ENCODE measurements at regions not wholly inside any gene's neighbourhood (a gene's known extent, or its start where the extent isn't known, plus 50 kb on each side); places are given as distances from the start of the nearest gene placed in this dataset.

GRCh38 chr16:86002178-86002900 lies 103.4 kb downstream of the IRF8 start:
- no peak for DNase-seq (ENCODE audit: low read depth)
- no peak overlapping the region for H3K4me3 ChIP-seq (ENCODE audit: low read length)
- TF ChIP-seq CTCF (conservative IDR thresholded peaks at IDR 0.05; ENCODE audit: low read length) = no peak

GRCh38 chr16:86007524-86007923 lies 108.6 kb downstream of the IRF8 start:
- no peak for DNase-seq (ENCODE audit: low read depth)

GRCh38 chr16:86010680-86011141 lies 111.7 kb downstream of the IRF8 start:
- TF ChIP-seq CTCF (conservative IDR thresholded peaks at IDR 0.05; ENCODE audit: low read length) = no peak
- no peak overlapping the region for H3K4me3 ChIP-seq (ENCODE audit: low read length)
- DNase-seq (ENCODE audit: low read depth) = no peak

More at GRCh38 chr16:86007524-86007923, 108.6 kb downstream of the IRF8 start:
- TF ChIP-seq CTCF (conservative IDR thresholded peaks at IDR 0.05; ENCODE audit: low read length) = no peak
- no peak overlapping the region for H3K4me3 ChIP-seq (ENCODE audit: low read length)

- DNase-seq (ENCODE audit: low read depth) = no peak
- no peak overlapping the region for H3K4me3 ChIP-seq (ENCODE audit: low read length)
- no peak for TF ChIP-seq CTCF (conservative IDR thresholded peaks at IDR 0.05; ENCODE audit: low read length)
Measured at GRCh38 chr16:86011532-86011931, 112.6 kb downstream of the IRF8 start.

GRCh38 chr16:86012221-86012620 lies 113.3 kb downstream of the IRF8 start:
- no peak for DNase-seq (ENCODE audit: low read depth)
- no peak overlapping the region for H3K4me3 ChIP-seq (ENCODE audit: low read length)
- no peak for TF ChIP-seq CTCF (conservative IDR thresholded peaks at IDR 0.05; ENCODE audit: low read length)

- H3K4me3 ChIP-seq (ENCODE audit: low read length) = no peak overlapping the region
- DNase-seq (ENCODE audit: low read depth) = no peak
- no peak for TF ChIP-seq CTCF (conservative IDR thresholded peaks at IDR 0.05; ENCODE audit: low read length)
Measured at GRCh38 chr16:86013867-86014266, 114.9 kb downstream of the IRF8 start.

GRCh38 chr16:86015606-86016005 lies 116.6 kb downstream of the IRF8 start:
- no peak overlapping the region for H3K4me3 ChIP-seq (ENCODE audit: low read length)
- no peak for TF ChIP-seq CTCF (conservative IDR thresholded peaks at IDR 0.05; ENCODE audit: low read length)

More at GRCh38 chr16:86015606-86016005, 116.6 kb downstream of the IRF8 start:
- no peak for DNase-seq (ENCODE audit: low read depth)
